Prostate gland (tissue), 2 donors: ENCODE measurements at regions not wholly inside any gene's neighbourhood (a gene's known extent, or its start where the extent isn't known, plus 50 kb on each side); places are given as distances from the start of the nearest gene placed in this dataset.

ENCODE experiments used
- POLR2A ChIP-seq: fragments of 450-650 bp; IDR thresholded peaks from one replicate; pipeline ENCODE4 v1.6.1; 2016; ENCODE audit warnings: antibody characterized with exemption, mild to moderate bottlenecking
- POLR2AphosphoS5 ChIP-seq: sonication (generic); formaldehyde crosslinking; IDR thresholded peaks from one replicate; pipeline ENCODE4 v1.6.1; 2017; ENCODE audit warnings: antibody characterized with exemption
- TF ChIP-seq, protein P1 (sequence below), 4 experiments: fragments of 200-600 bp in 2 of 4; fragments of 450-650 bp in 2 of 4; sonication (generic) in 2 of 4; IDR thresholded peaks; 1 replicate in 3 of 4; 2 replicates in 1 of 4; pipeline ENCODE4 v1.5.1; 2016 to 2019; ENCODE audit warnings: antibody characterized with exemption in 4 of 4, mild to moderate bottlenecking in 2 of 4, moderate library complexity in 2 of 4

DNA sequence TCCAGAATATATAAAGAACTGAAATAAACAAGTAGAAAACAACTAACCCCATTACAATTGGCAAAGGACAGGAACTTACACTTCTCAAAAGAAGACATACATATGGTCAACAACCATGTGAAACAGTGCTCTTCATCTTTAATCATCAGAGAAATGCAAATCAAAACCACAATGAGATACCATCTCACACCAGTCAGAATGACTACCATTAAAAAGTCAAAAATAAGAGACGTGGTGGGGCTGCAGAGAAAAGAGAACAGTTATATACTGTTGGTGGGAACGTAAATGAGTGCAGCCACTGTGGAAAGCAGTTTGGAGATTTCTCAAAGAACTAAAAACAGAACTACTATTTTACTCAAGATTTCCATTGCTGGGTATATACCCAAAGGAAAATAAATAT, 1696.3 kb upstream of the TMEFF2 start:
- TF ChIP-seq, protein P1, sequence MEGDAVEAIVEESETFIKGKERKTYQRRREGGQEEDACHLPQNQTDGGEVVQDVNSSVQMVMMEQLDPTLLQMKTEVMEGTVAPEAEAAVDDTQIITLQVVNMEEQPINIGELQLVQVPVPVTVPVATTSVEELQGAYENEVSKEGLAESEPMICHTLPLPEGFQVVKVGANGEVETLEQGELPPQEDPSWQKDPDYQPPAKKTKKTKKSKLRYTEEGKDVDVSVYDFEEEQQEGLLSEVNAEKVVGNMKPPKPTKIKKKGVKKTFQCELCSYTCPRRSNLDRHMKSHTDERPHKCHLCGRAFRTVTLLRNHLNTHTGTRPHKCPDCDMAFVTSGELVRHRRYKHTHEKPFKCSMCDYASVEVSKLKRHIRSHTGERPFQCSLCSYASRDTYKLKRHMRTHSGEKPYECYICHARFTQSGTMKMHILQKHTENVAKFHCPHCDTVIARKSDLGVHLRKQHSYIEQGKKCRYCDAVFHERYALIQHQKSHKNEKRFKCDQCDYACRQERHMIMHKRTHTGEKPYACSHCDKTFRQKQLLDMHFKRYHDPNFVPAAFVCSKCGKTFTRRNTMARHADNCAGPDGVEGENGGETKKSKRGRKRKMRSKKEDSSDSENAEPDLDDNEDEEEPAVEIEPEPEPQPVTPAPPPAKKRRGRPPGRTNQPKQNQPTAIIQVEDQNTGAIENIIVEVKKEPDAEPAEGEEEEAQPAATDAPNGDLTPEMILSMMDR (IDR thresholded peaks at IDR 0.05), result no peak
- no peak for TF ChIP-seq POLR2A
- no peak for TF ChIP-seq POLR2AphosphoS5
